H1 (cell line): ENCODE measurements at regions not wholly inside any gene's neighbourhood (a gene's known extent, or its start where the extent isn't known, plus 50 kb on each side); places are given as distances from the start of the nearest gene placed in this dataset.

ENCODE experiments used
- CTCF ChIP-seq, 3 experiments: IDR thresholded peaks; 1 replicate in 2 of 3; 2 replicates in 1 of 3; pipeline versions ENCODE4 v1.5.1 to v1.6.1; 2011; ENCODE audit warnings: low read length in 3 of 3, mild to moderate bottlenecking in 3 of 3, inconsistent platforms in 2 of 3, low read depth in 1 of 3, moderate library complexity in 1 of 3; ENCODE audit not compliant: insufficient read depth in 1 of 3; ENCODE audit errors: control extremely low read depth in 1 of 3
- FOSL1 ChIP-seq: IDR thresholded peaks from 2 replicates; pipeline ENCODE4 v1.6.1; 2011; ENCODE audit warnings: mild to moderate bottlenecking, low read depth, low read length, moderate library complexity; ENCODE audit not compliant: insufficient read depth
- KDM1A ChIP-seq: fragments of 200-600, 300-600 bp; sonication (generic); IDR thresholded peaks from 2 replicates; pipeline ENCODE4 v1.7.1; 2016; ENCODE audit warnings: mild to moderate bottlenecking, low read length, borderline replicate concordance
- KDM5A ChIP-seq: fragments of 200-600 bp; IDR thresholded peaks from 2 replicates; pipeline ENCODE4 v1.7.1; 2012; ENCODE audit warnings: mild to moderate bottlenecking, low read length, inconsistent platforms, mixed read lengths
- SP4 ChIP-seq: IDR thresholded peaks from 2 replicates; pipeline ENCODE4 v1.6.1; 2012; ENCODE audit warnings: low read length, inconsistent platforms
- TAF1 ChIP-seq: IDR thresholded peaks from 2 replicates; pipeline ENCODE4 v1.6.1; 2011; ENCODE audit warnings: mild to moderate bottlenecking, low read depth, low read length
- ZNF274 ChIP-seq: IDR thresholded peaks from 2 replicates; pipeline ENCODE4 v1.7.0; 2012; ENCODE audit warnings: low read length, borderline replicate concordance; ENCODE audit errors: extremely low read depth

GRCh38 chr20:7693761-7694160 lies 246.5 kb downstream of the HAO1 start (continued):
- TF ChIP-seq SP4 (no peak), KDM1A (no peak), FOSL1 (no peak), KDM5A (no peak), CTCF (IDR thresholded peaks at IDR 0.05; ENCODE audit: control extremely low read depth in 1 of 3, insufficient read depth in 1 of 3, low read depth in 1 of 3, low read length in 3 of 3) (no peak), TAF1 (no peak), ZNF274 (no peak)
